IPS DF 4.7 (cell line): ENCODE measurements at regions not wholly inside any gene's neighbourhood (a gene's known extent, or its start where the extent isn't known, plus 50 kb on each side); places are given as distances from the start of the nearest gene placed in this dataset.
"Not testable (repeated sequence)": the region's sequence is repeated elsewhere in the genome, so short reads cannot be mapped to it uniquely, and the experiment has no call there.

ENCODE experiments used
- DNase-seq: peaks from one replicate; pipeline ENCODE4 v3.0.0-alpha.2; 2013; ENCODE audit warnings: low spot score; ENCODE audit errors: extremely low read depth

DNA sequence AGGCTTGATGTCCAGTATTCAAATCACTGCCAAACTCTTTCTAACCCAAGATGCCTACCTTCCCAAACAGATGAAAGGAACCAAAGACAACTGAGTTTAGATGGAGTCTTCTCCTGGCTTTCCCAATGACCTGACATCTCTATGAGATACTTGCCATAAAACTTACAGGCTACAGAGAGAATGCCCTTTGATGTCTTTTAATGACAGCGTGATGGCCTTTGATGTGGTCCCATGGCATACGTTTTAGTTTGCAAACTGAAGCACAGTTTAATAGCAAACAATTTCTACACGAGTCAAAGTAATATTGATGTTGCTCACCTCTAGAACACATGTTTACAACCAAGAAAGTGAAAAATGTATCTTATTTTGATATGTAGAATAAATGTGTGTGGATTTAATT, 73.2 kb downstream of the ZIC4 start:
- no peak for DNase-seq

- no peak for DNase-seq
These were observed 77.6 kb downstream of the ZIC4 start for GRCh38 chr3:147328711-147329110.

DNA sequence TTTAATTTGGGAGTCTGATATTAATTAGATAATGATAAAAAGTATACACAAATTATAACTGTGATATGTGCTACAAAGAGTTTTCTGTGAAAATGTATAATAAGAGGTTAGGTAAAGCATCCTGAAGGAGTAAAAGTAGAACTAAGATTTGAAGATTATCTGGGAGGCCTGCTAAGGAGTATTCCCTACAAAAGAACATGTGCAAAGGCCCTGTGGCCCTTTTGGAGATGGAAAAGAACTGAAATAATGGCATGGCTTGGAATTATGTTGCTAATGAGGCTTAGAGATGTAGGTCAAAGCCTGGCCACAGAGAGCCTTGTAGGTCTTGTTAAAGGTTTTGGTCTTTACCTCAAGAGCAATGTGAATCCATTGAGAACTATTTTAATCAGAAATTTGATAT, 82.0 kb downstream of the ZIC4 start:
- no peak for DNase-seq

DNA sequence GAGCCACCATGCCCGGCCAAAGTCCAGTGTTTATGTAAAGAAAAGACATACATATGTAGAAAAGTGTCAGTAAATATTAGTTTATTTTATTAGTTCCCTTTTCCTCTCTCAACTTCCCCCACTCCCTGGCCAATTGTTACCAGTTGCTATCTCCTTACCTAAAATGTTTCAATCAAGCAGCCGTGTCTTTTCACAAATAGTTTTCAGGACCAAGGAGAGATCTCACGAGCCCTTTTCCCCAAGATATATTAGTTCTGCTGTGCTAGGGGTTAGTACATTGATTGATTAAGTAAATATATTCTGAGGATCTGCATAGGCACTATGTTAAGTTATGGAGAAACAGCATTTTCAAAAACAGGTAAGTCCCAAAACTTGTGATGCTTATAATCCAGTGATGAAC, 87.4 kb downstream of the ZIC4 start:
- DNase-seq, result no peak

- not testable (repeated sequence) for DNase-seq
These were observed 89.3 kb downstream of the ZIC4 start for GRCh38 chr3:147317080-147317479.

DNA sequence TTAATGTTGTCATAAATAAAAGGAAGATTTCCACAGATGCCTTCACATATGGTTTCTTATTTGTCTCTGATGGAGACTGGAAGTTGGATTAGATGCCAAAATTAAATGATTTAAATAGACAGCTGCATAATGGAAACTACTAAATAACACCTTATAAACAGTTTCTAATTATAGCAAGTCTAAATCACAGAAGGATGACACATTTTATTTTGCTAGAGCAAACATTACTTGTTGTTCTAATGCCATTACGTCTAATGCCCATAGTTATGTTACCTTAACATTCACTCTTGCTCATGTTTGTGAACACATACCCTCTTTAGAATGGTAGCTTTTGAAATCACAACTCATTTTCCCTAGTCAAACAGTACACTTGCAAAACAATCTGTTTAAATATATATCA, 92.8 kb downstream of the ZIC4 start:
- no peak for DNase-seq

DNA sequence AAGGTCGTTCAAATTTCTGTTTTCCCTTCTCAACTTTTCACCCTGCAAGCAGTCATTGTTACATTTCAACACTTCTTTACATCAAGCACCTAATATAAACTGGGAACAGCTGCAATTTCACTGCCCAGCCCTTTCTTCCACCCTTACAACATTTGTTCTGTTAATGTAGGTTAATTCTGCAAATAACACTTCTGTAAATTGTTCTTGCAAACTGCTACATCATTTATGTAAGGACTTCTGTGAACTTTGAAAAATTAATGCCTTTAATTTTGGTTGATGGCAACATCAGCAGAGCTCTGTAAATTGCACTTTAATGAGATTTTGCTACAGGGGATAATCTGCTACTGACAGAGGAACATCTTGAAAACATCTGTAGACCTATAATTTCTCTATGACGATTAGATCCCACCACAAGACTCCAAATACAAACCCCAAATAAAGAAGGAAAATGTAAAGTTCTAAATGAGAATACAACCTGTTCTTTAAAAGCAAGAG, 93.5 kb downstream of the ZIC4 start:
- no peak for DNase-seq

DNA sequence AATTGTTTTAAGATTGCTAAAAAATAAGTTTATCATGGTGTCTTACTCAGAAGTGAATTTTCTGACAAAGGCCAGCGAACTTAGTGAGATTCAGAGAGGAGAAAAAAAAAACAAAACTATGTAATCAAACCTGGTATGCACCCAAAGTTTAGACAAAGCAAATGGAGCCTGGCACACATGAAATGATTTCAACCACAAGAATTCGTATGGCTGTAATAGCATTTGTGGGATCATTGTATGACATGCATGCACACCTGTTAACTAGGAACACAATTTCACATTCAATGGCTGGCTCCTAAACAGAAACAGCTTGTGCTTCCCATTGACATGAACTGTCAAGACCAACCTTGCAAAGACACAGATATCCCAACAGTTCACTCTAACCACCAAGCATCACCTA, 94.6 kb downstream of the ZIC4 start:
- no peak for DNase-seq

- DNase-seq, result no peak
These were observed 100.7 kb downstream of the ZIC4 start for GRCh38 chr3:147305533-147306250.

GRCh38 chr3:147304756-147305155, 101.6 kb downstream of the ZIC4 start:
- no peak for DNase-seq

DNA sequence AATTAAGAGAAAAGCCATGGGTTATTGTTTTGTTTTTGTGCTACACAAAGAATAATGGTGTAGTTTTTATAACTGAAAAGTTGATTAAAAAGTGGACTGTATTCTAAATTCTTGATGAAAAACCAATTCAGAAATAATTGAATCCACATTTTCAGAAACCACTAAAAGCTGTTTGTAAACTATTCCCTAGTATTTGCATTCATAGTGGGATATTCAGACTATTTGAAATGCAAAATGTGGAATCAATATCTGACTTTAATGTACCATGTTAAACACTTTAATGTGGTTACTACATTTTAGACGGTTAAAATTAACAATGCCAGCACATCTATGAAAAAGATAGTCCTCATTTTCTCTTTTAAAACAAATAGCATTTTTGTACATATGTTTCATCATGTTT, 104.6 kb downstream of the ZIC4 start:
- DNase-seq, result no peak

GRCh38 chr3:147299656-147300055, 106.7 kb downstream of the ZIC4 start:
- no peak for DNase-seq

DNA sequence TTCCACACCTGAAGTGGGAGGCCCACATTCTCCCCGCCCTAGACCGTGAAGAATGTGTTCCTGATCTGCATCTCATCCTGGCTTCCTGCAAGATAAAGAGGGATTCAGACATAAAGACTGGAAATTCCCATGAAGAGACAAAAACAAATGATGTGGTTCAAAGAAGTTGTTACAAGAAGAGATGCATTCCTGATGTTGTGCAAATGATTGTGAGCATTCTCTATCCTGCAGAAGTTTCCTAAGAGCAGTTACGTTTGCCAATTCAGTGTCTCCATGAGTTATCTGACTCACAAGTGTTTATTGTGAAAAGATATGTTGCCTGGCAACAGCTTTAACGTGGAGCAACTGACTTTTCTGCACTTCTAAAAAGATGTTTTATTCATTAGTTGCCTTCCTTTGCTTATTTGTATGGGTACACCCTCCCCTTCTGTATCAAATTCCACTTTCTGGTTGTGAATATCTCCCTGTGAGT, 107.8 kb downstream of the ZIC4 start:
- no peak for DNase-seq

DNA sequence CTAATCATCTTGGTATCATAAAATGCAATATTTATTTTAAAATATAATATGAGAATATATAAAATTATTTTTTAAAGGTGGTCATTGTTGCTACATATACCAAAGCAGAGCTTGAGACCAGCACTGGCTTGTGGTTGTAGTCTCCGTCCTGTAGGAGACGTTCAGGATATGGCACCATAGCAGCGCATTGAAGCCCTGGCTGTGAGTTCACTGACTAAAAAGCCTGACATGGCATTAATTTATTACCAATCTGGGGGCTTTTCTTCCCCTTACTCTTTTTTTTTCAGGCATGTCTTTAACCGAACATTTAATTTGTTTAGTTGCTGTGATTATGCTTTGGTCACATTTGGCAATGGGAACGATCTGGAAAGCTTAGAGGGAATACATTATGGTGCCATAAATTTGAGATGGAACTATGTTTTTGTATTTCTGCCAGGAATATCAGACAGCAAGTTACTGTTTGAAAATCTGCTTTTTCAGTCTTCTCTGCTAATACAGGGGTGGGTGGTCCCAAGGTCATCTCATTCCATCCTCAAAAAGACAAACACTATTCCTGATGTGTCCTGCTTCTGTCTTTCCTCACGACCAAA, 108.5 kb downstream of the ZIC4 start:
- DNase-seq, result no peak

- not testable (repeated sequence) for DNase-seq
These were observed 119.0 kb downstream of the ZIC4 start for GRCh38 chr3:147287370-147287769.

- DNase-seq, result no peak
These were observed 136.4 kb downstream of the ZIC4 start for GRCh38 chr3:147269907-147270306.

DNA sequence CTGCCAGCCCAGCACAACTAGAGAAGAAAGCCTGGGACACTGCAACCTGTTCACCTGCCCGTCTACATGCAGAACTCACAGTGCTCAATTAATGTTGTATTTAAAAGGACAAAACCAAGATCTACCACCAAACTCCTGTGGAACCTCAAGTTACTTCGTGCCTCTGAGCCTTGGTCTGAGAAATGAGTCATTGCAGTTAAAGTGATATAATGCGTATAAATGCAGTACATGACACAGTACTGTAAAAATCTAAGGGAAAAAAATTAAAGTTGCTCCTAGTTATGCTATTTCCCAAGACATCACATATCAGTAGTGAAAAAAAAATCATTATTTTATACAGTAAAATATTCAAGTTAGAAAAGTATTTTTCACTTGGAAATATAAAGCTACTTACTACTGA, 138.9 kb downstream of the ZIC4 start:
- DNase-seq, result no peak

DNA sequence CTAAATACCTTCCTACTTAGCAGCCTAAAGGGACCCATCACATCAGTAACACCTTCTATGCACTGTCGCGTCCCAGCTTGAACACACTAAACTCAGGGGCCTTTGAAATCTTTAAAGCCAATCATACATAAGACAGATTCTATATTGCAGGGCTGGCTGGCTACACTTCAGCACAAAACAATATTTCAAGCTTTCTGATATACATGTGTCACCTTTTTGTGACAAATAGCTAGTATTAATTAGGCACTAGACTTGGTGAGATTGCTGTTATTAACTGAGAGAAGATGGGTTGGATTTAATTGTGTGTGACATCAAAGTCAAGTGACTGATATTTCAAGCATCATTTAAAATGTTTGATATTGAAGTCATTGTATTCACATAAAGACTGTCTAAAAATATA, 148.4 kb downstream of the ZIC4 start:
- DNase-seq, result no peak

GRCh38 chr3:147256739-147257138, 149.6 kb downstream of the ZIC4 start:
- DNase-seq, result no peak

DNA sequence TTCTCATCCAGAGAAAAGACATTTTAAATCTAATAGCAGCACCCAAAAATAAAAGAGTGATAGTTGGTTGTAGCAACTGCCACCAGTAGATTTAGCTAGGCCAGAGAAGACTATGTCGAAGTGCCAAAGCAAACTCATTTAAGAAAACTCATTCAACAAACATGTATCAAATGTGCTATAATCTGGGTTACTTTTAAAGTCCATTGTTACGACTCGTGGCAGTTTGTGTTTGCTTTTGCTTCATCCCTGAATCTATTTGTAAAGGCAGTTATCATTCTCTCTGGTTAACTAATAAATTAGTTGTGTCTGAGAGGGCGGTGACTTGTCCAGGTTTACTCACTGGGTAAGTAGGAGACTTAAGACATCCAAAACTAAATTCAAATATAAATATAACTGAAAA, 159.4 kb downstream of the ZIC4 start:
- DNase-seq, result no peak

DNA sequence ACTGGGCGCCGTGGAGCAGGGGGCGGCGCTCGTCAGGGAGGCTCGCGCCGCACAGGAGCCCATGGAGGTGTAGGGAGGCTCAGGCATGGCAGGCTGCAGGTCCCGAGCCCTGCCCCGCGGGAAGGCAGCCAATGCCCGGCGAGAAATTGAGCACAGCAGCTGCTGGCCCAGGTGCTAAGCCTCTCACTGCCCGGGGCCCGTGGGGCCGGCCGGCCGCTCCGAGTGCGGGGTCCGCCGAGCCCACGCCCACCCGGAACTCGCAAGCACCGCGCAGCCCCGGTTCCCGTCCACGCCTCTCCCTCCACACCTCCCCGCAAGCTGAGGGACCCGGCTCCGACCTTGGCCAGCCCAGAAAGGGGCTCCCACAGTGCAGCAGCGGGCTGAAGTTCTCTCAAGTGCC, 160.7 kb downstream of the ZIC4 start:
- DNase-seq, result not testable (repeated sequence)

- DNase-seq, result not testable (repeated sequence)
These were observed 161.3 kb downstream of the ZIC4 start for GRCh38 chr3:147245022-147245421.

GRCh38 chr3:147244397-147244796, 161.9 kb downstream of the ZIC4 start:
- no peak for DNase-seq
